ENCODE measurements at regions not wholly inside any gene's neighbourhood (a gene's known extent, or its start where the extent isn't known, plus 50 kb on each side); places are given as distances from the start of the nearest gene placed in this dataset.
A peak's percentile ranks its signal among the peaks of the same experiment; 100 is the strongest.

- Histone ChIP-seq H3K4me1 (ENCODE audit: insufficient read depth) (peaks cover 12% of the 10 kb centered on the region), H4K20me1 (replicated peaks; ENCODE audit: insufficient read depth) (no peaks in the 10 kb centered on the region), H3K27me3 (ENCODE audit: insufficient read depth) (no peaks in the 10 kb centered on the region), H3K79me2 (replicated peaks; ENCODE audit: insufficient read depth) (no peaks in the 10 kb centered on the region), H3K4me2 (no peak overlapping the region), H2AFZ (no peak overlapping the region), H3K27ac (ENCODE audit: low read depth) (no peak overlapping the region), H3F3A (replicated peaks; ENCODE audit: low read depth) (no peaks in the 10 kb centered on the region), H3K4me3 (no peak overlapping the region), H3K36me3 (ENCODE audit: insufficient read depth) (no peaks in the 10 kb centered on the region), H3K9me2 (ENCODE audit: insufficient read depth) (peaks cover 4% of the 10 kb centered on the region; the same call in 1 of the 2 replicates)
- Mint-ChIP-seq H3K27ac (no peak overlapping the region), H3K4me3 (no peak overlapping the region), H3K36me3 (ENCODE audit: low read depth) (no peaks in the 10 kb centered on the region), H3K4me1 (peaks cover 6% of the 10 kb centered on the region; the same call in 2 of the 3 replicates), H3K27me3 (ENCODE audit: insufficient read depth, low read depth, poor library complexity) (no peaks in the 10 kb centered on the region), H3K9me3 (no peaks in the 10 kb centered on the region)
- DNase-seq (ENCODE audit: low spot score) (no peak), ATAC-seq (no peak)
- TF ChIP-seq EZH2phosphoT487 (IDR thresholded peaks at IDR 0.05; ENCODE audit: unreplicated experiment) (no peak), STAT1 (IDR thresholded peaks at IDR 0.05; ENCODE audit: unreplicated experiment) (no peak)
- TF ChIP-seq, protein P1, sequence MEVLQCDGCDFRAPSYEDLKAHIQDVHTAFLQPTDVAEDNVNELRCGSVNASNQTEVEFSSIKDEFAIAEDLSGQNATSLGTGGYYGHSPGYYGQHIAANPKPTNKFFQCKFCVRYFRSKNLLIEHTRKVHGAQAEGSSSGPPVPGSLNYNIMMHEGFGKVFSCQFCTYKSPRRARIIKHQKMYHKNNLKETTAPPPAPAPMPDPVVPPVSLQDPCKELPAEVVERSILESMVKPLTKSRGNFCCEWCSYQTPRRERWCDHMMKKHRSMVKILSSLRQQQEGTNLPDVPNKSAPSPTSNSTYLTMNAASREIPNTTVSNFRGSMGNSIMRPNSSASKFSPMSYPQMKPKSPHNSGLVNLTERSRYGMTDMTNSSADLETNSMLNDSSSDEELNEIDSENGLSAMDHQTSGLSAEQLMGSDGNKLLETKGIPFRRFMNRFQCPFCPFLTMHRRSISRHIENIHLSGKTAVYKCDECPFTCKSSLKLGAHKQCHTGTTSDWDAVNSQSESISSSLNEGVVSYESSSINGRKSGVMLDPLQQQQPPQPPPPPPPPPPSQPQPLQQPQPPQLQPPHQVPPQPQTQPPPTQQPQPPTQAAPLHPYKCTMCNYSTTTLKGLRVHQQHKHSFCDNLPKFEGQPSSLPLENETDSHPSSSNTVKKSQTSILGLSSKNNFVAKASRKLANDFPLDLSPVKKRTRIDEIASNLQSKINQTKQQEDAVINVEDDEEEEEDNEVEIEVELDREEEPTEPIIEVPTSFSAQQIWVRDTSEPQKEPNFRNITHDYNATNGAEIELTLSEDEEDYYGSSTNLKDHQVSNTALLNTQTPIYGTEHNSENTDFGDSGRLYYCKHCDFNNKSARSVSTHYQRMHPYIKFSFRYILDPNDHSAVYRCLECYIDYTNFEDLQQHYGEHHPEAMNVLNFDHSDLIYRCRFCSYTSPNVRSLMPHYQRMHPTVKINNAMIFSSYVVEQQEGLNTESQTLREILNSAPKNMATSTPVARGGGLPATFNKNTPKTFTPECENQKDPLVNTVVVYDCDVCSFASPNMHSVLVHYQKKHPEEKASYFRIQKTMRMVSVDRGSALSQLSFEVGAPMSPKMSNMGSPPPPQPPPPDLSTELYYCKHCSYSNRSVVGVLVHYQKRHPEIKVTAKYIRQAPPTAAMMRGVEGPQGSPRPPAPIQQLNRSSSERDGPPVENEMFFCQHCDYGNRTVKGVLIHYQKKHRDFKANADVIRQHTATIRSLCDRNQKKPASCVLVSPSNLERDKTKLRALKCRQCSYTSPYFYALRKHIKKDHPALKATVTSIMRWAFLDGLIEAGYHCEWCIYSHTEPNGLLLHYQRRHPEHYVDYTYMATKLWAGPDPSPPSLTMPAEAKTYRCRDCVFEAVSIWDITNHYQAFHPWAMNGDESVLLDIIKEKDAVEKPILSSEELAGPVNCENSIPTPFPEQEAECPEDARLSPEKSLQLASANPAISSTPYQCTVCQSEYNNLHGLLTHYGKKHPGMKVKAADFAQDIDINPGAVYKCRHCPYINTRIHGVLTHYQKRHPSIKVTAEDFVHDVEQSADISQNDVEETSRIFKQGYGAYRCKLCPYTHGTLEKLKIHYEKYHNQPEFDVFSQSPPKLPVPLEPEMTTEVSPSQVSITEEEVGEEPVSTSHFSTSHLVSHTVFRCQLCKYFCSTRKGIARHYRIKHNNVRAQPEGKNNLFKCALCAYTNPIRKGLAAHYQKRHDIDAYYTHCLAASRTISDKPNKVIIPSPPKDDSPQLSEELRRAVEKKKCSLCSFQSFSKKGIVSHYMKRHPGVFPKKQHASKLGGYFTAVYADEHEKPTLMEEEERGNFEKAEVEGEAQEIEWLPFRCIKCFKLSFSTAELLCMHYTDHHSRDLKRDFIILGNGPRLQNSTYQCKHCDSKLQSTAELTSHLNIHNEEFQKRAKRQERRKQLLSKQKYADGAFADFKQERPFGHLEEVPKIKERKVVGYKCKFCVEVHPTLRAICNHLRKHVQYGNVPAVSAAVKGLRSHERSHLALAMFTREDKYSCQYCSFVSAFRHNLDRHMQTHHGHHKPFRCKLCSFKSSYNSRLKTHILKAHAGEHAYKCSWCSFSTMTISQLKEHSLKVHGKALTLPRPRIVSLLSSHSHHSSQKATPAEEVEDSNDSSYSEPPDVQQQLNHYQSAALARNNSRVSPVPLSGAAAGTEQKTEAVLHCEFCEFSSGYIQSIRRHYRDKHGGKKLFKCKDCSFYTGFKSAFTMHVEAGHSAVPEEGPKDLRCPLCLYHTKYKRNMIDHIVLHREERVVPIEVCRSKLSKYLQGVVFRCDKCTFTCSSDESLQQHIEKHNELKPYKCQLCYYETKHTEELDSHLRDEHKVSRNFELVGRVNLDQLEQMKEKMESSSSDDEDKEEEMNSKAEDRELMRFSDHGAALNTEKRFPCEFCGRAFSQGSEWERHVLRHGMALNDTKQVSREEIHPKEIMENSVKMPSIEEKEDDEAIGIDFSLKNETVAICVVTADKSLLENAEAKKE (CRISPR knock-in tag; IDR thresholded peaks at IDR 0.05), result no peak
Measured at GRCh38 chr14:70269582-70269981, 80.8 kb upstream of the SLC8A3 start.

GRCh38 chr14:70268760-70269159 lies 80.0 kb upstream of the SLC8A3 start:
- H3K4me1 Mint-ChIP-seq, result peaks cover 6% of the 10 kb centered on the region; the same call in 2 of the 3 replicates

More at GRCh38 chr14:70268760-70269159, 80.0 kb upstream of the SLC8A3 start:
- H3K36me3 ChIP-seq (ENCODE audit: insufficient read depth), result no peaks in the 10 kb centered on the region
- H3K27me3 Mint-ChIP-seq (ENCODE audit: insufficient read depth, low read depth, poor library complexity), result no peaks in the 10 kb centered on the region
- ATAC-seq (peak; percentile 41; the same call in 2 of the 3 replicates), DNase-seq (ENCODE audit: low spot score) (no peak)
- TF ChIP-seq STAT1 (IDR thresholded peaks at IDR 0.05; ENCODE audit: unreplicated experiment) (no peak), NANOG (IDR thresholded peaks at IDR 0.05; ENCODE audit: borderline replicate concordance) (no peak), ZNF114 (CRISPR knock-in tag; IDR thresholded peaks at IDR 0.05) (no peak), EZH2phosphoT487 (IDR thresholded peaks at IDR 0.05; ENCODE audit: unreplicated experiment) (no peak), ZNF331 (CRISPR knock-in tag; IDR thresholded peaks at IDR 0.05; ENCODE audit: low read depth) (no peak), EZH2 (IDR thresholded peaks at IDR 0.05; ENCODE audit: low read depth, unreplicated experiment) (no peak), CREB1 (CRISPR knock-in tag; IDR thresholded peaks at IDR 0.05; ENCODE audit: low read depth) (no peak)
- TF ChIP-seq, protein P2, sequence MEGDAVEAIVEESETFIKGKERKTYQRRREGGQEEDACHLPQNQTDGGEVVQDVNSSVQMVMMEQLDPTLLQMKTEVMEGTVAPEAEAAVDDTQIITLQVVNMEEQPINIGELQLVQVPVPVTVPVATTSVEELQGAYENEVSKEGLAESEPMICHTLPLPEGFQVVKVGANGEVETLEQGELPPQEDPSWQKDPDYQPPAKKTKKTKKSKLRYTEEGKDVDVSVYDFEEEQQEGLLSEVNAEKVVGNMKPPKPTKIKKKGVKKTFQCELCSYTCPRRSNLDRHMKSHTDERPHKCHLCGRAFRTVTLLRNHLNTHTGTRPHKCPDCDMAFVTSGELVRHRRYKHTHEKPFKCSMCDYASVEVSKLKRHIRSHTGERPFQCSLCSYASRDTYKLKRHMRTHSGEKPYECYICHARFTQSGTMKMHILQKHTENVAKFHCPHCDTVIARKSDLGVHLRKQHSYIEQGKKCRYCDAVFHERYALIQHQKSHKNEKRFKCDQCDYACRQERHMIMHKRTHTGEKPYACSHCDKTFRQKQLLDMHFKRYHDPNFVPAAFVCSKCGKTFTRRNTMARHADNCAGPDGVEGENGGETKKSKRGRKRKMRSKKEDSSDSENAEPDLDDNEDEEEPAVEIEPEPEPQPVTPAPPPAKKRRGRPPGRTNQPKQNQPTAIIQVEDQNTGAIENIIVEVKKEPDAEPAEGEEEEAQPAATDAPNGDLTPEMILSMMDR (conservative IDR thresholded peaks at IDR 0.05; ENCODE audit: low read depth in 2 of 2), result no peak
- H3K4me3 Mint-ChIP-seq, result no peak overlapping the region
- no peak overlapping the region for H2AFZ ChIP-seq
- no peak overlapping the region for H3K4me2 ChIP-seq
- no peaks in the 10 kb centered on the region for H3K9me3 Mint-ChIP-seq
- H4K20me1 ChIP-seq (replicated peaks; ENCODE audit: insufficient read depth), result no peaks in the 10 kb centered on the region
- H3K27ac Mint-ChIP-seq, result no peak overlapping the region
- H3F3A ChIP-seq (replicated peaks; ENCODE audit: low read depth), result no peaks in the 10 kb centered on the region
- H3K27ac ChIP-seq (ENCODE audit: low read depth), result no peak overlapping the region
- peaks cover 4% of the 10 kb centered on the region; the same call in 1 of the 2 replicates for H3K9me2 ChIP-seq (ENCODE audit: insufficient read depth)
- no peak overlapping the region for H3K4me3 ChIP-seq
- H3K27me3 ChIP-seq (ENCODE audit: insufficient read depth), result no peaks in the 10 kb centered on the region
- H3K36me3 Mint-ChIP-seq (ENCODE audit: low read depth), result no peaks in the 10 kb centered on the region
- H3K79me2 ChIP-seq (replicated peaks; ENCODE audit: insufficient read depth), result no peaks in the 10 kb centered on the region
- H3K4me1 ChIP-seq (ENCODE audit: insufficient read depth), result peaks cover 12% of the 10 kb centered on the region

Data from GM23338 (cell line).